WTC11 (cell line): ENCODE measurements at regions not wholly inside any gene's neighbourhood (a gene's known extent, or its start where the extent isn't known, plus 50 kb on each side); places are given as distances from the start of the nearest gene placed in this dataset.

Experiments used
- ATAC-seq: fragments of 200-7000 bp; cut with Tn5 transposase; 2 replicates; pipeline ENCODE4 v1.10.0; 2021; ENCODE audit warnings: mild to moderate bottlenecking, moderate library complexity
- CTCF ChIA-PET: fragments of 300-600 bp; sonication (Branson Sonifier 250); formaldehyde crosslinking; loops from one replicate; lab custom pipeline; 2021; ENCODE audit warnings: antibody characterized with exemption; lab: Charles Lee
- POLR2A ChIA-PET: fragments of 350-600 bp; sonication (Branson Sonifier 250); formaldehyde crosslinking; loops from one replicate; lab custom pipeline; 2021; ENCODE audit warnings: antibody characterized with exemption; lab: Charles Lee
- DNase-seq: peaks from one replicate; pipeline ENCODE4 v3.0.0; 2021; ENCODE audit warnings: low spot score
- H3K27ac Mint-ChIP-seq: 2 replicates; pipeline ENCODE4 v1.8.0; 2021; ENCODE audit warnings: mixed read lengths
- H3K27me3 Mint-ChIP-seq: 2 replicates; pipeline ENCODE4 v1.8.0; 2021; ENCODE audit warnings: low read depth, mild to moderate bottlenecking, moderate library complexity, mixed read lengths
- H3K36me3 Mint-ChIP-seq: 2 replicates; pipeline ENCODE4 v1.8.0; 2021; ENCODE audit warnings: mixed read lengths
- H3K4me1 Mint-ChIP-seq: 2 replicates; pipeline ENCODE4 v1.8.0; 2022; ENCODE audit warnings: mixed read lengths
- H3K4me3 Mint-ChIP-seq: 2 replicates; pipeline ENCODE4 v1.8.0; 2021; ENCODE audit warnings: mild to moderate bottlenecking, moderate library complexity, mixed read lengths
- H3K9me3 Mint-ChIP-seq: 2 replicates; pipeline ENCODE4 v1.8.0; 2021; ENCODE audit warnings: mixed read lengths
- AFF4 ChIP-seq: sonication (generic); formaldehyde crosslinking; IDR thresholded peaks from 2 replicates; pipeline ENCODE4 v1.8.1; 2023; ENCODE audit warnings: mild to moderate bottlenecking, missing genetic modification reagents, borderline replicate concordance
- CREM ChIP-seq: sonication (generic); formaldehyde crosslinking; IDR thresholded peaks from 2 replicates; pipeline ENCODE4 v1.8.1; 2022; ENCODE audit warnings: mild to moderate bottlenecking, missing genetic modification reagents, moderate library complexity
- E2F1 ChIP-seq: sonication (generic); formaldehyde crosslinking; IDR thresholded peaks from 2 replicates; pipeline ENCODE4 v1.8.0; 2022; ENCODE audit warnings: mild to moderate bottlenecking, missing genetic modification reagents
- E2F5 ChIP-seq: sonication (generic); formaldehyde crosslinking; IDR thresholded peaks from 2 replicates; pipeline ENCODE4 v1.8.1; 2022; ENCODE audit warnings: mild to moderate bottlenecking, moderate library complexity, missing genetic modification reagents
- EMX1 ChIP-seq: fragments of 250-450 bp; sonication (Bioruptor Pico); IDR thresholded peaks from 2 replicates; pipeline ENCODE4 v1.8.0; 2021; ENCODE audit warnings: mild to moderate bottlenecking
- GABPB1 ChIP-seq: sonication (generic); formaldehyde crosslinking; IDR thresholded peaks from 2 replicates; pipeline ENCODE4 v1.8.1; 2023; ENCODE audit warnings: mild to moderate bottlenecking, missing genetic modification reagents
- JUN ChIP-seq: sonication (generic); formaldehyde crosslinking; IDR thresholded peaks from 2 replicates; pipeline ENCODE4 v1.8.0; 2023; ENCODE audit warnings: mild to moderate bottlenecking, missing genetic modification reagents
- OVOL2 ChIP-seq: fragments of 250-450 bp; sonication (Bioruptor Pico); IDR thresholded peaks from 2 replicates; pipeline ENCODE4 v1.9.0; 2021; ENCODE audit warnings: mild to moderate bottlenecking, borderline replicate concordance
- RELA ChIP-seq: sonication (generic); formaldehyde crosslinking; IDR thresholded peaks from 2 replicates; pipeline ENCODE4 v1.8.1; 2022; ENCODE audit warnings: missing genetic modification reagents, mild to moderate bottlenecking, borderline replicate concordance
- RORB ChIP-seq: fragments of 250-450 bp; sonication (Bioruptor Pico); IDR thresholded peaks from 2 replicates; pipeline ENCODE4 v1.9.0; 2021; ENCODE audit warnings: mild to moderate bottlenecking
- SMAD4 ChIP-seq: sonication (generic); formaldehyde crosslinking; IDR thresholded peaks from 2 replicates; pipeline ENCODE4 v1.8.0; 2022; ENCODE audit warnings: mild to moderate bottlenecking, missing genetic modification reagents
- ZBTB21 ChIP-seq: sonication (generic); formaldehyde crosslinking; IDR thresholded peaks from 2 replicates; pipeline ENCODE4 v1.8.1; 2023; ENCODE audit warnings: mild to moderate bottlenecking, missing genetic modification reagents, borderline replicate concordance
- ZBTB43 ChIP-seq: sonication (generic); formaldehyde crosslinking; IDR thresholded peaks from 2 replicates; pipeline ENCODE4 v1.8.1; 2023; ENCODE audit warnings: mild to moderate bottlenecking, missing genetic modification reagents
- ZNF121 ChIP-seq: sonication (generic); formaldehyde crosslinking; IDR thresholded peaks from 2 replicates; pipeline ENCODE4 v1.8.0; 2023; ENCODE audit warnings: missing genetic modification reagents
- TF ChIP-seq, protein P1 (sequence below): sonication (generic); formaldehyde crosslinking; IDR thresholded peaks from 2 replicates; pipeline ENCODE4 v1.8.1; 2023; ENCODE audit warnings: mild to moderate bottlenecking, missing genetic modification reagents
- TF ChIP-seq, protein P2 (sequence below): fragments of 250-450 bp; sonication (Bioruptor Pico); IDR thresholded peaks from 2 replicates; pipeline ENCODE4 v1.8.0; 2021; ENCODE audit warnings: mild to moderate bottlenecking
- TF ChIP-seq, protein P3 (sequence below): sonication (generic); formaldehyde crosslinking; conservative IDR thresholded peaks from 2 replicates; pipeline ENCODE4 v1.8.1; 2022; ENCODE audit warnings: mild to moderate bottlenecking, missing genetic modification reagents
- TF ChIP-seq, protein P4 (sequence below): sonication (generic); formaldehyde crosslinking; IDR thresholded peaks from 2 replicates; pipeline ENCODE4 v1.8.1; 2022; ENCODE audit warnings: low read depth, missing genetic modification reagents, borderline replicate concordance
- TF ChIP-seq, protein P5 (sequence below): fragments of 200-600 bp; IDR thresholded peaks from 2 replicates; pipeline ENCODE4 v1.8.0; 2022; ENCODE audit warnings: antibody characterized with exemption

- TF ChIP-seq, protein P1, sequence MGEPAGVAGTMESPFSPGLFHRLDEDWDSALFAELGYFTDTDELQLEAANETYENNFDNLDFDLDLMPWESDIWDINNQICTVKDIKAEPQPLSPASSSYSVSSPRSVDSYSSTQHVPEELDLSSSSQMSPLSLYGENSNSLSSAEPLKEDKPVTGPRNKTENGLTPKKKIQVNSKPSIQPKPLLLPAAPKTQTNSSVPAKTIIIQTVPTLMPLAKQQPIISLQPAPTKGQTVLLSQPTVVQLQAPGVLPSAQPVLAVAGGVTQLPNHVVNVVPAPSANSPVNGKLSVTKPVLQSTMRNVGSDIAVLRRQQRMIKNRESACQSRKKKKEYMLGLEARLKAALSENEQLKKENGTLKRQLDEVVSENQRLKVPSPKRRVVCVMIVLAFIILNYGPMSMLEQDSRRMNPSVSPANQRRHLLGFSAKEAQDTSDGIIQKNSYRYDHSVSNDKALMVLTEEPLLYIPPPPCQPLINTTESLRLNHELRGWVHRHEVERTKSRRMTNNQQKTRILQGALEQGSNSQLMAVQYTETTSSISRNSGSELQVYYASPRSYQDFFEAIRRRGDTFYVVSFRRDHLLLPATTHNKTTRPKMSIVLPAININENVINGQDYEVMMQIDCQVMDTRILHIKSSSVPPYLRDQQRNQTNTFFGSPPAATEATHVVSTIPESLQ (CRISPR knock-in tag), result no peak
- TF ChIP-seq E2F1 (CRISPR knock-in tag) (no peak), ZNF121 (CRISPR knock-in tag) (no peak), E2F5 (no peak), AFF4 (no peak), RELA (CRISPR knock-in tag) (no peak), SMAD4 (no peak), OVOL2 (CRISPR knock-in tag) (no peak), RORB (CRISPR knock-in tag) (no peak)
- TF ChIP-seq, protein P2, sequence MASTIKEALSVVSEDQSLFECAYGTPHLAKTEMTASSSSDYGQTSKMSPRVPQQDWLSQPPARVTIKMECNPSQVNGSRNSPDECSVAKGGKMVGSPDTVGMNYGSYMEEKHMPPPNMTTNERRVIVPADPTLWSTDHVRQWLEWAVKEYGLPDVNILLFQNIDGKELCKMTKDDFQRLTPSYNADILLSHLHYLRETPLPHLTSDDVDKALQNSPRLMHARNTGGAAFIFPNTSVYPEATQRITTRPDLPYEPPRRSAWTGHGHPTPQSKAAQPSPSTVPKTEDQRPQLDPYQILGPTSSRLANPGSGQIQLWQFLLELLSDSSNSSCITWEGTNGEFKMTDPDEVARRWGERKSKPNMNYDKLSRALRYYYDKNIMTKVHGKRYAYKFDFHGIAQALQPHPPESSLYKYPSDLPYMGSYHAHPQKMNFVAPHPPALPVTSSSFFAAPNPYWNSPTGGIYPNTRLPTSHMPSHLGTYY (CRISPR knock-in tag), result no peak
These were observed 714.9 kb upstream of the MDGA2 start (continued) for GRCh38 chr14:48390346-48390745.

GRCh38 chr14:48384821-48385220, 709.4 kb upstream of the MDGA2 start:
- no peak overlapping the region for H3K27ac Mint-ChIP-seq
- DNase-seq (no peak), ATAC-seq (no peak)
- no peaks in the 10 kb centered on the region; the same call in 1 of the 2 replicates for H3K36me3 Mint-ChIP-seq
- H3K4me1 Mint-ChIP-seq, result 0 out of 2 replicates have a peak, but pooled peaks cover 2% of the 10 kb centered on the region
- peaks cover 5% of the 10 kb centered on the region; the same call in 1 of the 2 replicates for H3K9me3 Mint-ChIP-seq
- POLR2A ChIA-PET, result no interaction called here
- no peak overlapping the region for H3K4me3 Mint-ChIP-seq
- CTCF ChIA-PET, result no interaction called here
- no peaks in the 10 kb centered on the region; the same call in 1 of the 2 replicates for H3K27me3 Mint-ChIP-seq
- TF ChIP-seq JUN (CRISPR knock-in tag), result no peak
- TF ChIP-seq EMX1 (CRISPR knock-in tag), result no peak
- no peak for TF ChIP-seq E2F1 (CRISPR knock-in tag)
- TF ChIP-seq, protein P3, sequence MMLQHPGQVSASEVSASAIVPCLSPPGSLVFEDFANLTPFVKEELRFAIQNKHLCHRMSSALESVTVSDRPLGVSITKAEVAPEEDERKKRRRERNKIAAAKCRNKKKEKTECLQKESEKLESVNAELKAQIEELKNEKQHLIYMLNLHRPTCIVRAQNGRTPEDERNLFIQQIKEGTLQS (CRISPR knock-in tag), result no peak
- no peak for TF ChIP-seq GABPB1 (CRISPR knock-in tag)
- no peak for TF ChIP-seq ZBTB43 (CRISPR knock-in tag)
- TF ChIP-seq, protein P4, sequence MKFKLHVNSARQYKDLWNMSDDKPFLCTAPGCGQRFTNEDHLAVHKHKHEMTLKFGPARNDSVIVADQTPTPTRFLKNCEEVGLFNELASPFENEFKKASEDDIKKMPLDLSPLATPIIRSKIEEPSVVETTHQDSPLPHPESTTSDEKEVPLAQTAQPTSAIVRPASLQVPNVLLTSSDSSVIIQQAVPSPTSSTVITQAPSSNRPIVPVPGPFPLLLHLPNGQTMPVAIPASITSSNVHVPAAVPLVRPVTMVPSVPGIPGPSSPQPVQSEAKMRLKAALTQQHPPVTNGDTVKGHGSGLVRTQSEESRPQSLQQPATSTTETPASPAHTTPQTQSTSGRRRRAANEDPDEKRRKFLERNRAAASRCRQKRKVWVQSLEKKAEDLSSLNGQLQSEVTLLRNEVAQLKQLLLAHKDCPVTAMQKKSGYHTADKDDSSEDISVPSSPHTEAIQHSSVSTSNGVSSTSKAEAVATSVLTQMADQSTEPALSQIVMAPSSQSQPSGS (CRISPR knock-in tag), result no peak
- no peak for TF ChIP-seq CREM (CRISPR knock-in tag)
- no peak for TF ChIP-seq ZBTB21 (CRISPR knock-in tag)
- TF ChIP-seq ZNF121 (CRISPR knock-in tag), result no peak
- TF ChIP-seq, protein P5, sequence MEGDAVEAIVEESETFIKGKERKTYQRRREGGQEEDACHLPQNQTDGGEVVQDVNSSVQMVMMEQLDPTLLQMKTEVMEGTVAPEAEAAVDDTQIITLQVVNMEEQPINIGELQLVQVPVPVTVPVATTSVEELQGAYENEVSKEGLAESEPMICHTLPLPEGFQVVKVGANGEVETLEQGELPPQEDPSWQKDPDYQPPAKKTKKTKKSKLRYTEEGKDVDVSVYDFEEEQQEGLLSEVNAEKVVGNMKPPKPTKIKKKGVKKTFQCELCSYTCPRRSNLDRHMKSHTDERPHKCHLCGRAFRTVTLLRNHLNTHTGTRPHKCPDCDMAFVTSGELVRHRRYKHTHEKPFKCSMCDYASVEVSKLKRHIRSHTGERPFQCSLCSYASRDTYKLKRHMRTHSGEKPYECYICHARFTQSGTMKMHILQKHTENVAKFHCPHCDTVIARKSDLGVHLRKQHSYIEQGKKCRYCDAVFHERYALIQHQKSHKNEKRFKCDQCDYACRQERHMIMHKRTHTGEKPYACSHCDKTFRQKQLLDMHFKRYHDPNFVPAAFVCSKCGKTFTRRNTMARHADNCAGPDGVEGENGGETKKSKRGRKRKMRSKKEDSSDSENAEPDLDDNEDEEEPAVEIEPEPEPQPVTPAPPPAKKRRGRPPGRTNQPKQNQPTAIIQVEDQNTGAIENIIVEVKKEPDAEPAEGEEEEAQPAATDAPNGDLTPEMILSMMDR, result no peak
